OCI-LY1 (cell line): ENCODE measurements at regions not wholly inside any gene's neighbourhood (a gene's known extent, or its start where the extent isn't known, plus 50 kb on each side); places are given as distances from the start of the nearest gene placed in this dataset.

Experiments used
- EZH2 ChIP-seq: fragments of 200-600 bp; sonication (generic), shearing (Covaris generic); IDR thresholded peaks from 2 replicates; pipeline ENCODE4 v1.8.0; 2017; ENCODE audit warnings: borderline replicate concordance, mixed run types, mild to moderate bottlenecking, antibody characterized with exemption, low read length, moderate library complexity, mixed read lengths
- TF ChIP-seq, protein P1 (sequence below): fragments of 200-600 bp; sonication (generic), shearing (Covaris generic); IDR thresholded peaks from 2 replicates; pipeline ENCODE4 v1.5.1; 2017; ENCODE audit warnings: mild to moderate bottlenecking, antibody characterized with exemption, low read length, moderate library complexity, mixed read lengths

- TF ChIP-seq, protein P1, sequence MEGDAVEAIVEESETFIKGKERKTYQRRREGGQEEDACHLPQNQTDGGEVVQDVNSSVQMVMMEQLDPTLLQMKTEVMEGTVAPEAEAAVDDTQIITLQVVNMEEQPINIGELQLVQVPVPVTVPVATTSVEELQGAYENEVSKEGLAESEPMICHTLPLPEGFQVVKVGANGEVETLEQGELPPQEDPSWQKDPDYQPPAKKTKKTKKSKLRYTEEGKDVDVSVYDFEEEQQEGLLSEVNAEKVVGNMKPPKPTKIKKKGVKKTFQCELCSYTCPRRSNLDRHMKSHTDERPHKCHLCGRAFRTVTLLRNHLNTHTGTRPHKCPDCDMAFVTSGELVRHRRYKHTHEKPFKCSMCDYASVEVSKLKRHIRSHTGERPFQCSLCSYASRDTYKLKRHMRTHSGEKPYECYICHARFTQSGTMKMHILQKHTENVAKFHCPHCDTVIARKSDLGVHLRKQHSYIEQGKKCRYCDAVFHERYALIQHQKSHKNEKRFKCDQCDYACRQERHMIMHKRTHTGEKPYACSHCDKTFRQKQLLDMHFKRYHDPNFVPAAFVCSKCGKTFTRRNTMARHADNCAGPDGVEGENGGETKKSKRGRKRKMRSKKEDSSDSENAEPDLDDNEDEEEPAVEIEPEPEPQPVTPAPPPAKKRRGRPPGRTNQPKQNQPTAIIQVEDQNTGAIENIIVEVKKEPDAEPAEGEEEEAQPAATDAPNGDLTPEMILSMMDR: no peak
- TF ChIP-seq EZH2: no peak
Observed at GRCh38 chr5:74233091-74233490, 407.4 kb downstream of the ENC1 start.
